ENCODE measurements at regions not wholly inside any gene's neighbourhood (a gene's known extent, or its start where the extent isn't known, plus 50 kb on each side); places are given as distances from the start of the nearest gene placed in this dataset.

DNA sequence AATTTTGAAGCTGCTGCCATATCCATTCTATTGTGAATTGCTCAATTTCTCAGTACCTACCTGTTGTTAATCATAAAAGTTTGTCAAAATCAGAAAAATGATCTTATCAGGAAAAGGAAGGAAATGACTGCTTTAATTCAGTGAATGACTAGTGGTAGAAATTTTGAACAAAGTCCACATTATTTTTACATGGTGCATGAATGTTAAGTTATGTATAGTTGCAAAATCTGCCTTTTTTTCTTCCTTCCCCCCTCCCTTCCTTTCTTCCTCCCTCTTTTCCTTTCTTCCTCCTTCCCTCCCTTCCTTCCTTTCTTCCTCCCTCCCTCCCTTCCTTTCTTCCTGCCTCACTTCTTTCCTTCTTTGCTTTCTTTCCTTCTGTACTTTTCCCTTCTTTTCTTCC, 127.1 kb upstream of the TSHZ2 start:
- no peak for DNase-seq (ENCODE audit: low spot score)
- H3K4me3 ChIP-seq: no peak overlapping the region
- no peak overlapping the region for H3K27ac ChIP-seq
- TF ChIP-seq CTCF (IDR thresholded peaks at IDR 0.05): no peak

DNA sequence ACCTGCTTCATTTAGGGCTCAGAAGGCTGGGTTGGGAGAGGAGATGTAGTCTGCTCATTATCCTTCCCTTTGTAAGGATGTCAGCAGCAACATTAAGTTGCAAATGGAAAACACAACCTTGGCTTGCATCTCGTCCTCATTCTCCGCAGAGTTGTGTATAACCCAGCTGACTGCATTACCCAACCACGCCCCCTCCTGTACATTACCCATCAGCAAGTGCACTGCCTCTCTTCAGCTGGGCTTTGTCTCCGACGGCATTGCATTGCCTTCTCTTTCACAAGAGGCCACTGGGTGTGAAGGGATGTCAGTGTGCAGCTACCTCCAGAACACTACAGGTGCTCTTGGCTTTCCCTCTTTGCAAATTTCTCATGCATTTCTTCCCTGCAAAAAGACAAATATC, 128.7 kb upstream of the TSHZ2 start:
- DNase-seq (ENCODE audit: low spot score): no peak
- H3K27ac ChIP-seq: no peak overlapping the region
- TF ChIP-seq CTCF (IDR thresholded peaks at IDR 0.05): no peak
- no peak overlapping the region for H3K4me3 ChIP-seq

DNA sequence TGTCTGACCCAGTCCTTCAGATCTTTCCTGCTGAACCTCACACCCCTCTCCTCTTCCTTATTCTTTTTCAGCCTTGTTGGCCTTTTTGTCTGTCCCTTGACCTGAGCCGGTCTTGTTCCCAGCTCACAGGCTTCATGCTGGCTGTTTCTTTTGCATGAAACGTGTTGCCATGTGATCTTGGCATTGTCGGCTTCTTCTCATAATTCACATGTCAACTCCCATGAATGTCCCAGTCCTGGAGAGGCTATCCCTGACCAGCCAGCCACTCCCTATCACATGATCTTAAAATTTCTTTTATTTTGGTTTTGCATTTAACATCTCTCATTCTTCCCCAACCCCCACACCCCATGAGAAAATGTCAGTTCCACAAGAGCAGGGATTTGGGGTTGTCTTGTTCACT, 131.2 kb upstream of the TSHZ2 start:
- no peak for DNase-seq (ENCODE audit: low spot score)
- TF ChIP-seq CTCF (IDR thresholded peaks at IDR 0.05): no peak

GRCh38 chr20:52840041-52840440, 132.1 kb upstream of the TSHZ2 start:
- DNase-seq (ENCODE audit: low spot score): no peak
- Histone ChIP-seq H3K4me3 (no peak overlapping the region), H3K27ac (no peak overlapping the region)
- no peak for TF ChIP-seq CTCF (IDR thresholded peaks at IDR 0.05)

More for the DNA sequence above, 131.2 kb upstream of the TSHZ2 start:
- no peak overlapping the region for H3K27ac ChIP-seq
- H3K4me3 ChIP-seq: no peak overlapping the region

GRCh38 chr20:52838510-52839241, 133.5 kb upstream of the TSHZ2 start:
- H3K27ac ChIP-seq: no peak overlapping the region
- TF ChIP-seq CTCF (IDR thresholded peaks at IDR 0.05): no peak
- no peak for DNase-seq (ENCODE audit: low spot score)

GRCh38 chr20:52837378-52837777, 134.8 kb upstream of the TSHZ2 start:
- no peak overlapping the region for H3K27ac ChIP-seq
- no peak for DNase-seq (ENCODE audit: low spot score)
- no peak for TF ChIP-seq CTCF (IDR thresholded peaks at IDR 0.05)
- H3K4me3 ChIP-seq: no peak overlapping the region

More at GRCh38 chr20:52838510-52839241, 133.5 kb upstream of the TSHZ2 start:
- no peak overlapping the region for H3K4me3 ChIP-seq

- DNase-seq (ENCODE audit: low spot score): no peak
- Histone ChIP-seq H3K4me3 (no peak overlapping the region), H3K27ac (no peak overlapping the region)
- TF ChIP-seq CTCF (IDR thresholded peaks at IDR 0.05): no peak
Measured at GRCh38 chr20:52833901-52834300, 138.3 kb upstream of the TSHZ2 start.

All from coronary artery (tissue), 2 donors.